ENCODE measurements at regions not wholly inside any gene's neighbourhood (a gene's known extent, or its start where the extent isn't known, plus 50 kb on each side); places are given as distances from the start of the nearest gene placed in this dataset.
"Not testable (repeated sequence)": the region's sequence is repeated elsewhere in the genome, so short reads cannot be mapped to it uniquely, and the experiment has no call there.

DNA sequence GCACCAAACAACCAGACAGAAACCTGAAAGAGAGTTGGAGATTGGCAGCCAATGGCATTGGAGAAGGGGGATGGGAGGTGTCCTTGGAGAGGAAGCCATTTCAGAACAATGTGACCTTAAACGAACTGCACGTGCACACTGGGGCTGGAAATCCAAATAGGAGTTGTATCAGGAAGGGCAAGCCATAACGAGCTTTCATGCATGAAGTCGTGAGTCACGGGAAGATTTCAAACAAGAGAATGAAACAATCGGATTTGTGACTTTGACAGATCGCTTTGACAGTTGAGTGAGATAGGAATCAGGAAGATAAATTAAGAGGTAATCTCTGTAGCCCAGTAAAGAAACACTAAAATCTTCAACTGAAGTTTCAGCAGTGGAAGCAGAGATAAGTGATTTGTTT, 445.8 kb upstream of the ZP4 start:
- H3K4me3 Mint-ChIP-seq (ENCODE audit: low read depth), result no peak overlapping the region
- H3K36me3 Mint-ChIP-seq (ENCODE audit: insufficient read depth), result no peaks in the 10 kb centered on the region
- no peaks in the 10 kb centered on the region for H3K4me1 Mint-ChIP-seq (ENCODE audit: low read depth)
- peaks cover 4% of the 10 kb centered on the region for H3K9me3 Mint-ChIP-seq (ENCODE audit: low read depth)
- H3K27me3 Mint-ChIP-seq, result no peaks in the 10 kb centered on the region
- DNase-seq (ENCODE audit: low spot score, unreplicated experiment), result no peak
- TF ChIP-seq, protein P1, sequence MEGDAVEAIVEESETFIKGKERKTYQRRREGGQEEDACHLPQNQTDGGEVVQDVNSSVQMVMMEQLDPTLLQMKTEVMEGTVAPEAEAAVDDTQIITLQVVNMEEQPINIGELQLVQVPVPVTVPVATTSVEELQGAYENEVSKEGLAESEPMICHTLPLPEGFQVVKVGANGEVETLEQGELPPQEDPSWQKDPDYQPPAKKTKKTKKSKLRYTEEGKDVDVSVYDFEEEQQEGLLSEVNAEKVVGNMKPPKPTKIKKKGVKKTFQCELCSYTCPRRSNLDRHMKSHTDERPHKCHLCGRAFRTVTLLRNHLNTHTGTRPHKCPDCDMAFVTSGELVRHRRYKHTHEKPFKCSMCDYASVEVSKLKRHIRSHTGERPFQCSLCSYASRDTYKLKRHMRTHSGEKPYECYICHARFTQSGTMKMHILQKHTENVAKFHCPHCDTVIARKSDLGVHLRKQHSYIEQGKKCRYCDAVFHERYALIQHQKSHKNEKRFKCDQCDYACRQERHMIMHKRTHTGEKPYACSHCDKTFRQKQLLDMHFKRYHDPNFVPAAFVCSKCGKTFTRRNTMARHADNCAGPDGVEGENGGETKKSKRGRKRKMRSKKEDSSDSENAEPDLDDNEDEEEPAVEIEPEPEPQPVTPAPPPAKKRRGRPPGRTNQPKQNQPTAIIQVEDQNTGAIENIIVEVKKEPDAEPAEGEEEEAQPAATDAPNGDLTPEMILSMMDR (IDR thresholded peaks at IDR 0.05; ENCODE audit: unreplicated experiment), result no peak
- H3K27ac Mint-ChIP-seq, result no peak overlapping the region

DNA sequence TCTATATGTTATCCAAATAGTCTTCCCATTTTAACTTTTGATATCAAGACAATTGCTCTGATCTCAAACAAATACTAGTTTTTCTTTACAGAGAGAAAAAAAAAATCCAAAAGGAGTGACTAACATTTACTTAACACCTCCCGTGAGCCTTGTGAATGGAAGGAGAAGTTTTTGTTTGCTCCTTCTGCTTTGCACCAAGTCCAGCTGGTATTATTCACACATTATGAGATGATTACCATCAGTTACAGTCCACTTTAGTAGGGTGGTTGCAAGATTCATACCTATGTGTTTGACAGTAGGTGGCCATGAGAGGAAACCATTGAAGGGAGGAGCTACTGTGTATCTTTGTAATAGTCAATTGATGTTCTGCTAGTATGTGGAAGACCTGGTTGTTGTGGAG, 443.4 kb upstream of the ZP4 start:
- TF ChIP-seq, protein P1 (IDR thresholded peaks at IDR 0.05; ENCODE audit: unreplicated experiment), result no peak
- no peaks in the 10 kb centered on the region for H3K4me1 Mint-ChIP-seq (ENCODE audit: low read depth)
- no peak overlapping the region for H3K27ac Mint-ChIP-seq
- peaks cover 4% of the 10 kb centered on the region for H3K9me3 Mint-ChIP-seq (ENCODE audit: low read depth)
- no peak for DNase-seq (ENCODE audit: low spot score, unreplicated experiment)
- no peaks in the 10 kb centered on the region for H3K27me3 Mint-ChIP-seq
- no peak overlapping the region for H3K4me3 Mint-ChIP-seq (ENCODE audit: low read depth)
- H3K36me3 Mint-ChIP-seq (ENCODE audit: insufficient read depth), result no peaks in the 10 kb centered on the region

DNA sequence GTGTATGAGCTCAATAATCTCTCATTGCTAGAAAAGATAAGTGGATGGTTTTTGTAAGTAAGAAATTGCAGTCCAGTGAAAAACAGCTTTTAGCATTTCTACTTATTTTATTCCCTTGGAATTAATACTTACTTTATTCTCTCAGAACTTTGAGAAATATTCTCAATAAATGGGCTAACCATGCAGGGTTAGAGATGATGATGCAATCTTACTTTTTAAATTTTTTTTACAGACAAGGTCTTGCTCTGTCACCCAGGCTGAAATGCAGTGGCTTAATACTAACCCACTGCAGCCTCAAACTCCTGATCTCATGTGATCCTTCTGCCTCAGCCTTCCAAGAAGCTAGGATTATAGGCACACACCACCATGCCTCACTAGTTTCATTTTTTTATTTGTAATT, 440.8 kb upstream of the ZP4 start:
- Mint-ChIP-seq H3K4me1 (ENCODE audit: low read depth) (no peaks in the 10 kb centered on the region), H3K4me3 (ENCODE audit: low read depth) (no peak overlapping the region), H3K9me3 (ENCODE audit: low read depth) (no peaks in the 10 kb centered on the region), H3K36me3 (ENCODE audit: insufficient read depth) (no peaks in the 10 kb centered on the region), H3K27me3 (no peaks in the 10 kb centered on the region), H3K27ac (no peak overlapping the region)
- no peak for DNase-seq (ENCODE audit: low spot score, unreplicated experiment)
- TF ChIP-seq, protein P1 (IDR thresholded peaks at IDR 0.05; ENCODE audit: unreplicated experiment), result no peak

DNA sequence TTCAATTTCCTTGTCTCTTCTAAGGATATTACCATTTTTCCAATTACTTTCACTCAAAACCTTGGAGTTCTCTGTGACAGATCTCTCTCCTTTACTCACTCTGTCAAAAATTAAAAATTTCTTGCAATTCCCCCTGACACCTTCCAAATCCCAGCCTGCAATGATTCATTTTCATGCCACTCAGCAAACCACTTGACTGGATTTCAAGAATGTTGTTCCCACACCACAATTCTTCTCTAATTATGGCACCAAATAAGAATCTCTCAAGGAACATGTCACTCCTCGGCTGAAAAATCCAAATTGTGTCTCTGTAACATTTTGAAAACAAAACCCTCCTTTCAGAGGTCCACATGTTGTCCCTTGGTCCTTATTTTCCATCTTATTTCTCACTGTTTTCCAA, 438.9 kb upstream of the ZP4 start:
- no peak overlapping the region for H3K4me3 Mint-ChIP-seq (ENCODE audit: low read depth)
- DNase-seq (ENCODE audit: low spot score, unreplicated experiment), result no peak
- H3K36me3 Mint-ChIP-seq (ENCODE audit: insufficient read depth), result peaks cover 3% of the 10 kb centered on the region
- no peaks in the 10 kb centered on the region for H3K27me3 Mint-ChIP-seq
- TF ChIP-seq, protein P1 (IDR thresholded peaks at IDR 0.05; ENCODE audit: unreplicated experiment), result no peak
- H3K9me3 Mint-ChIP-seq (ENCODE audit: low read depth), result peaks cover 6% of the 10 kb centered on the region
- no peak overlapping the region for H3K27ac Mint-ChIP-seq
- H3K4me1 Mint-ChIP-seq (ENCODE audit: low read depth), result no peaks in the 10 kb centered on the region

DNA sequence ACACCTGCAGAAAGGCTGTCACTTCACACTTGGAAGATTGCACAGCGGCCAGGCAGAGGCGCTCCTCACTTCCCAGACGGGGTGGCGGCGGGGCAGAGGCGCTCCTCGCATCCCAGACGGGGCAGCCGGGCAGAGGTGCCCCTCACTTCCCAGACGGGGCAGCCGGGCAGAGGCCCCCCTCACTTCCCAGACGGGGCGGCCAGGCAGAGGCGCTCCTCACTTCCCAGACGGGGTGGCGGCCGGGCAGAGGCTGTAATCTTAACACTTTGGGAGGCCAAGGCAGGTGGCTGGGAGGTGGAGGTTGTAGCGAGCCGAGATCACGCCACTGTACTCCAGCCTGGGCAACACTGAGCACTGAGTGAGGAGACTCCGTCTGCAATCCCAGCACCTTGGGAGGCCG, 436.3 kb upstream of the ZP4 start:
- not testable (repeated sequence) for H3K9me3 Mint-ChIP-seq (ENCODE audit: low read depth); H3K36me3 Mint-ChIP-seq (ENCODE audit: insufficient read depth); H3K27ac Mint-ChIP-seq; DNase-seq (ENCODE audit: low spot score, unreplicated experiment); H3K4me1 Mint-ChIP-seq (ENCODE audit: low read depth); H3K27me3 Mint-ChIP-seq; H3K4me3 Mint-ChIP-seq (ENCODE audit: low read depth)

DNA sequence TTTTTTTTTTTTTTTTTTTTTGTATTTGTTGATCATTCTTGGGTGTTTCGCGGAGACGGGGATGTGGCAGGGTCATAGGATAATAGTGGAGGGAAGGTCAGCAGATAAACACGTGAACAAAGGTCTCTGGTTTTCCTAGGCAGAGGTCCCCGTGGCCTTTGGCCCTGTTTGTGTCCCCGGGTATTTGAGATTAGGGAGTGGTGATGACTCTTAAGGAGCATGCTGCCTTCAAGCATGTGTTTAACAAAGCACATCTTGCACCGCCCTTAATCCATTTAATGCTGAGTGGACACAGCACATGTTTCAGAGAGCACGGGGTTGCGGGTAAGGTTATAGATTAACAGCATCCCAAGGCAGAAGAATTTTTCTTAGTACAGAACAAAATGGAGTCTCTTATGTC, 435.8 kb upstream of the ZP4 start:
- H3K27me3 Mint-ChIP-seq; H3K4me1 Mint-ChIP-seq (ENCODE audit: low read depth); H3K36me3 Mint-ChIP-seq (ENCODE audit: insufficient read depth); H3K4me3 Mint-ChIP-seq (ENCODE audit: low read depth); H3K9me3 Mint-ChIP-seq (ENCODE audit: low read depth); DNase-seq (ENCODE audit: low spot score, unreplicated experiment); H3K27ac Mint-ChIP-seq: not testable (repeated sequence)

Data from progenitor cell of endocrine pancreas (in vitro differentiated cells).